ENCODE measurements at regions not wholly inside any gene's neighbourhood (a gene's known extent, or its start where the extent isn't known, plus 50 kb on each side); places are given as distances from the start of the nearest gene placed in this dataset.

DNA sequence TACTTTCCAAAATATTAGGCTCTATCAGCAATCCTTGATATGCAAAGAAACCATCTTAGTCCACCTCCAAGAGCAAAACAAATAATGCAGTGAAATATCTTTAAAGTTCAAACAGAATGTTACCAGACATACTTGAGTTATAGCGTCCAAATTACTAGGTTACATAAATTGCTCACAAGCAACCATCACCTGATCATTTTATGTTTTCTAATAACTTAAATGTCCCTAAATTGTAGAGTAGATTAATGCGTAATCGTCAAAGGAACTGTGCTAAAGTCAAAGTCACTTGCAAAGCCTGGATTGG is 350.6 kb upstream of the ARGLU1 start:
- TF ChIP-seq, protein P1, sequence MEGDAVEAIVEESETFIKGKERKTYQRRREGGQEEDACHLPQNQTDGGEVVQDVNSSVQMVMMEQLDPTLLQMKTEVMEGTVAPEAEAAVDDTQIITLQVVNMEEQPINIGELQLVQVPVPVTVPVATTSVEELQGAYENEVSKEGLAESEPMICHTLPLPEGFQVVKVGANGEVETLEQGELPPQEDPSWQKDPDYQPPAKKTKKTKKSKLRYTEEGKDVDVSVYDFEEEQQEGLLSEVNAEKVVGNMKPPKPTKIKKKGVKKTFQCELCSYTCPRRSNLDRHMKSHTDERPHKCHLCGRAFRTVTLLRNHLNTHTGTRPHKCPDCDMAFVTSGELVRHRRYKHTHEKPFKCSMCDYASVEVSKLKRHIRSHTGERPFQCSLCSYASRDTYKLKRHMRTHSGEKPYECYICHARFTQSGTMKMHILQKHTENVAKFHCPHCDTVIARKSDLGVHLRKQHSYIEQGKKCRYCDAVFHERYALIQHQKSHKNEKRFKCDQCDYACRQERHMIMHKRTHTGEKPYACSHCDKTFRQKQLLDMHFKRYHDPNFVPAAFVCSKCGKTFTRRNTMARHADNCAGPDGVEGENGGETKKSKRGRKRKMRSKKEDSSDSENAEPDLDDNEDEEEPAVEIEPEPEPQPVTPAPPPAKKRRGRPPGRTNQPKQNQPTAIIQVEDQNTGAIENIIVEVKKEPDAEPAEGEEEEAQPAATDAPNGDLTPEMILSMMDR (IDR thresholded peaks at IDR 0.05): no peak
- TF ChIP-seq POLR2AphosphoS5 (IDR thresholded peaks at IDR 0.05): no peak
- no peak for TF ChIP-seq POLR2A (IDR thresholded peaks at IDR 0.05)

Measured in breast epithelium (tissue), 3 donors.